BLaER1 treated with 17β-estradiol and CSF1 and Interleukin-3, amounts not matched to agents 10 nM and 100 nM (cell line): ENCODE measurements at regions not wholly inside any gene's neighbourhood (a gene's known extent, or its start where the extent isn't known, plus 50 kb on each side); places are given as distances from the start of the nearest gene placed in this dataset.
"Not testable (repeated sequence)": the region's sequence is repeated elsewhere in the genome, so short reads cannot be mapped to it uniquely, and the experiment has no call there.

Experiments
- H3K27ac ChIP-seq, 11 experiments: shearing (Covaris generic); formaldehyde crosslinking; 2 replicates each; pipeline ENCODE4 v1.8.1; 2022
- H3K27me3 ChIP-seq, 11 experiments: shearing (Covaris generic); formaldehyde crosslinking; 2 replicates each; pipeline ENCODE4 v1.8.1; 2022
- H3K36me3 ChIP-seq, 11 experiments: shearing (Covaris generic); formaldehyde crosslinking; 2 replicates each; pipeline ENCODE4 v1.8.1; 2022
- H3K4me1 ChIP-seq, 10 experiments: shearing (Covaris generic); formaldehyde crosslinking; 2 replicates each; pipeline ENCODE4 v1.8.1; 2022
- H3K4me2 ChIP-seq, 11 experiments: shearing (Covaris generic); formaldehyde crosslinking; 2 replicates each; pipeline ENCODE4 v1.8.1; 2022
- H3K4me3 ChIP-seq, 10 experiments: shearing (Covaris generic); formaldehyde crosslinking; 2 replicates each; pipeline ENCODE4 v1.8.1; 2022
- H3K9ac ChIP-seq, 11 experiments: shearing (Covaris generic); formaldehyde crosslinking; 2 replicates each; pipeline ENCODE4 v1.8.1; 2022
- H3K9me3 ChIP-seq, 11 experiments: shearing (Covaris generic); formaldehyde crosslinking; replicated peaks in 1 of 11; 2 replicates each; pipeline ENCODE4 v1.8.1; 2022
- H4K20me1 ChIP-seq, 11 experiments: shearing (Covaris generic); formaldehyde crosslinking; 2 replicates each; pipeline ENCODE4 v1.8.1; 2022
- Cebpa-rat ChIP-seq, 11 experiments: shearing (Covaris generic); IDR thresholded peaks; 2 replicates each; pipeline ENCODE4 v1.8.1; 2022

- Histone ChIP-seq H4K20me1 (no peaks in the 10 kb centered on the region), H3K27ac (no peak overlapping the region), H3K4me3 (peak overlapping the region; percentile 33 to 60 (median 46); a peak in 18 of 20 replicates), H3K36me3 (no peaks in the 10 kb centered on the region), H3K9ac (peak overlapping the region in 3 of 11 experiments; percentile 11 to 44 (median 41); a peak in 1 of 22 replicates), H3K27me3 (peaks cover 0 to 7% (median 0%) of the 10 kb centered on the region in 11 experiments; a peak in 2 of 22 replicates), H3K4me1 (peaks cover 21 to 42% (median 26%) of the 10 kb centered on the region in 10 experiments), H3K4me2 (peak overlapping the region; percentile 72 to 93 (median 86)), H3K9me3 (peaks cover 0 to 16% (median 12%) of the 10 kb centered on the region in 11 experiments; a peak in 15 of 22 replicates)
- TF ChIP-seq Cebpa-rat (IDR thresholded peaks at IDR 0.05) = peak in 3 of 11 experiments; percentile 17 to 80 (median 39); a peak in 5 of 22 replicates
Measured at GRCh38 chr6:13874191-13874549, 50.6 kb upstream of the RNF182 start.

- H3K4me1 ChIP-seq = peaks cover 21 to 42% (median 26%) of the 10 kb centered on the region in 10 experiments
- H3K9me3 ChIP-seq = peaks cover 0 to 12% (median 8%) of the 10 kb centered on the region in 11 experiments; a peak in 15 of 22 replicates
- no peaks in the 10 kb centered on the region for H4K20me1 ChIP-seq
- no peak for TF ChIP-seq Cebpa-rat (IDR thresholded peaks at IDR 0.05)
- peaks cover 0 to 7% (median 0%) of the 10 kb centered on the region in 11 experiments; a peak in 2 of 22 replicates for H3K27me3 ChIP-seq
- H3K4me3 ChIP-seq = peak overlapping the region; percentile 33 to 60 (median 46); a peak in 19 of 20 replicates
- peak overlapping the region in 4 of 11 experiments; percentile 11 to 44 (median 35); a peak in 4 of 22 replicates for H3K9ac ChIP-seq
- no peak overlapping the region for H3K27ac ChIP-seq
- peak overlapping the region; percentile 72 to 93 (median 86) for H3K4me2 ChIP-seq
- no peaks in the 10 kb centered on the region for H3K36me3 ChIP-seq
Measured at GRCh38 chr6:13873288-13874190, 51.2 kb upstream of the RNF182 start.

GRCh38 chr6:13872681-13873080 is 52.1 kb upstream of the RNF182 start:
- peak overlapping the region in 2 of 11 experiments; percentile 8 to 27; a peak in 2 of 22 replicates for H3K27ac ChIP-seq

GRCh38 chr6:13872006-13872405 is 52.7 kb upstream of the RNF182 start:
- not testable (repeated sequence) for H3K36me3 ChIP-seq, H3K27me3 ChIP-seq, H3K9ac ChIP-seq, H3K9me3 ChIP-seq, H4K20me1 ChIP-seq, H3K4me3 ChIP-seq
- peak overlapping the region in 2 of 11 experiments; percentile 90 to 93; a peak in 5 of 22 replicates for H3K4me2 ChIP-seq
- H3K4me1 ChIP-seq = peaks cover 21 to 38% (median 26%) of the 10 kb centered on the region in 10 experiments
- peak overlapping the region in 2 of 11 experiments; percentile 8 to 13; a peak in 2 of 22 replicates for H3K27ac ChIP-seq

More at GRCh38 chr6:13872681-13873080, 52.1 kb upstream of the RNF182 start:
- no peaks in the 10 kb centered on the region for H4K20me1 ChIP-seq
- no peak for TF ChIP-seq Cebpa-rat (IDR thresholded peaks at IDR 0.05)
- H3K9ac ChIP-seq = no peak overlapping the region
- H3K9me3 ChIP-seq = peaks cover 0 to 4% (median 0%) of the 10 kb centered on the region in 11 experiments; a peak in 1 of 22 replicates
- H3K27me3 ChIP-seq = peaks cover 0 to 7% (median 0%) of the 10 kb centered on the region in 11 experiments; a peak in 2 of 22 replicates
- no peaks in the 10 kb centered on the region for H3K36me3 ChIP-seq
- peaks cover 21 to 42% (median 26%) of the 10 kb centered on the region in 10 experiments for H3K4me1 ChIP-seq
- H3K4me2 ChIP-seq = peak overlapping the region in 8 of 11 experiments; percentile 72 to 93 (median 83); a peak in 14 of 22 replicates
- no peak overlapping the region for H3K4me3 ChIP-seq

- Histone ChIP-seq H3K4me2 (peak overlapping the region in 9 of 11 experiments; percentile 6 to 39 (median 21); a peak in 13 of 22 replicates), H3K9me3 (peaks cover 0 to 4% (median 0%) of the 10 kb centered on the region in 11 experiments; a peak in 1 of 22 replicates), H3K27me3 (peaks cover 0 to 7% (median 0%) of the 10 kb centered on the region in 11 experiments; a peak in 2 of 22 replicates), H3K4me3 (no peak overlapping the region), H3K9ac (no peak overlapping the region), H3K27ac (no peak overlapping the region), H4K20me1 (no peaks in the 10 kb centered on the region), H3K36me3 (no peaks in the 10 kb centered on the region), H3K4me1 (peaks cover 21 to 48% (median 26%) of the 10 kb centered on the region in 10 experiments)
- TF ChIP-seq Cebpa-rat (IDR thresholded peaks at IDR 0.05) = no peak
Measured at GRCh38 chr6:13870214-13870830, 54.4 kb upstream of the RNF182 start.

- Histone ChIP-seq H3K4me2 (no peak overlapping the region), H3K4me3 (no peak overlapping the region), H3K36me3 (no peaks in the 10 kb centered on the region), H3K9ac (no peak overlapping the region), H3K9me3 (peaks cover 0 to 4% (median 0%) of the 10 kb centered on the region in 11 experiments; a peak in 1 of 22 replicates), H3K27ac (no peak overlapping the region), H3K4me1 (peaks cover 14 to 54% (median 20%) of the 10 kb centered on the region in 10 experiments), H4K20me1 (no peaks in the 10 kb centered on the region), H3K27me3 (peaks cover 0 to under 1% (median 0%) of the 10 kb centered on the region in 11 experiments; a peak in 1 of 22 replicates)
- TF ChIP-seq Cebpa-rat (IDR thresholded peaks at IDR 0.05) = no peak
Measured at GRCh38 chr6:13868236-13868635, 53.9 kb upstream of the MCUR1 start.

GRCh38 chr6:13866301-13866700 is 51.9 kb upstream of the MCUR1 start:
- TF ChIP-seq Cebpa-rat (IDR thresholded peaks at IDR 0.05) = no peak
- Histone ChIP-seq H4K20me1 (no peaks in the 10 kb centered on the region), H3K27me3 (no peaks in the 10 kb centered on the region), H3K9ac (no peak overlapping the region), H3K4me2 (peak overlapping the region in 2 of 11 experiments; percentile 34 to 39; a peak in 4 of 22 replicates), H3K4me1 (peaks cover 4 to 41% (median 16%) of the 10 kb centered on the region in 10 experiments; a peak in 18 of 20 replicates), H3K9me3 (no peaks in the 10 kb centered on the region), H3K4me3 (no peak overlapping the region), H3K27ac (no peak overlapping the region), H3K36me3 (no peaks in the 10 kb centered on the region)

- Histone ChIP-seq H3K27ac (no peak overlapping the region), H3K4me2 (peak overlapping the region in 4 of 11 experiments; percentile 14 to 36 (median 27); a peak in 8 of 22 replicates), H3K4me3 (no peak overlapping the region), H3K27me3 (no peaks in the 10 kb centered on the region), H4K20me1 (no peaks in the 10 kb centered on the region), H3K36me3 (no peaks in the 10 kb centered on the region), H3K4me1 (peaks cover 2 to 35% (median 9%) of the 10 kb centered on the region in 10 experiments; a peak in 18 of 20 replicates), H3K9ac (no peak overlapping the region), H3K9me3 (peaks cover 7 to 10% (median 9%) of the 10 kb centered on the region in 11 experiments; a peak in 21 of 22 replicates)
- TF ChIP-seq Cebpa-rat (IDR thresholded peaks at IDR 0.05) = no peak
Measured at GRCh38 chr6:13865141-13865540, 50.8 kb upstream of the MCUR1 start.

GRCh38 chr6:13864669-13865068 is 50.3 kb upstream of the MCUR1 start:
- not testable (repeated sequence) for H3K4me3 ChIP-seq
- peak overlapping the region in 2 of 11 experiments; percentile 32 to 36; a peak in 4 of 22 replicates for H3K4me2 ChIP-seq

More at GRCh38 chr6:13864669-13865068, 50.3 kb upstream of the MCUR1 start:
- Histone ChIP-seq H3K4me1 (peaks cover 0 to 31% (median 4%) of the 10 kb centered on the region in 10 experiments; a peak in 14 of 20 replicates), H3K9me3 (peaks cover 12 to 15% (median 14%) of the 10 kb centered on the region in 11 experiments; a peak in 21 of 22 replicates)
- not testable (repeated sequence) for H4K20me1 ChIP-seq, H3K27me3 ChIP-seq, H3K36me3 ChIP-seq, H3K9ac ChIP-seq, H3K27ac ChIP-seq
